DND-41 (cell line): ENCODE measurements at regions not wholly inside any gene's neighbourhood (a gene's known extent, or its start where the extent isn't known, plus 50 kb on each side); places are given as distances from the start of the nearest gene placed in this dataset.

Experiments
- ATAC-seq: fragments of 200-7000 bp; cut with Tn5 transposase; 3 replicates; pipeline ENCODE4 v1.9.1; 2021; ENCODE audit warnings: low read depth; ENCODE audit not compliant: insufficient read depth
- DNase-seq: peaks from one replicate; pipeline ENCODE4 v3.0.0-alpha.2; 2020
- H2AFZ ChIP-seq: 2 replicates; pipeline ENCODE4 v1.6.0; 2012; ENCODE audit warnings: low read depth, low read length
- H3K27ac ChIP-seq: 2 replicates; pipeline ENCODE4 v1.5.1; 2012; ENCODE audit warnings: low read length, inconsistent platforms
- H3K27me3 ChIP-seq: fragments of 200-600 bp; sonication (generic); 2 replicates; pipeline ENCODE4 v1.6.0; 2012; ENCODE audit warnings: low read length, mild to moderate bottlenecking, inconsistent platforms; ENCODE audit not compliant: insufficient read depth, poor library complexity
- H3K36me3 ChIP-seq: 2 replicates; pipeline ENCODE4 v1.5.1; 2012; ENCODE audit warnings: low read length, inconsistent platforms; ENCODE audit not compliant: insufficient read depth
- H3K4me1 ChIP-seq: 2 replicates; pipeline ENCODE4 v1.5.1; 2012; ENCODE audit warnings: mild to moderate bottlenecking, low read length; ENCODE audit not compliant: insufficient read depth
- H3K4me2 ChIP-seq: 2 replicates; pipeline ENCODE4 v1.6.0; 2012; ENCODE audit warnings: mild to moderate bottlenecking, moderate library complexity, low read length, inconsistent platforms; ENCODE audit not compliant: insufficient read depth
- H3K4me3 ChIP-seq, 2 experiments: fragments of 200-600 bp in 1 of 2; shearing (Covaris generic) in 1 of 2; 2 replicates each; pipeline ENCODE4 v1.5.1; 2012 to 2016; ENCODE audit warnings: inconsistent platforms in 2 of 2, low read length in 2 of 2, mild to moderate bottlenecking in 2 of 2, low read depth in 1 of 2, moderate library complexity in 1 of 2
- H3K79me2 ChIP-seq: 2 replicates; pipeline ENCODE4 v1.6.0; 2012; ENCODE audit warnings: low read length, inconsistent platforms; ENCODE audit not compliant: insufficient read depth
- H3K9ac ChIP-seq: 2 replicates; pipeline ENCODE4 v1.6.0; 2012; ENCODE audit warnings: low read depth, mild to moderate bottlenecking, inconsistent platforms, low read length, moderate library complexity
- H3K9me3 ChIP-seq: 2 replicates; pipeline ENCODE4 v1.5.1; 2012; ENCODE audit warnings: low read length, moderate library complexity, mild to moderate bottlenecking, inconsistent platforms; ENCODE audit not compliant: insufficient read depth, severe bottlenecking
- H4K20me1 ChIP-seq: 2 replicates; pipeline ENCODE4 v1.6.0; 2012; ENCODE audit warnings: low read length; ENCODE audit not compliant: insufficient read depth
- CTCF ChIP-seq: IDR thresholded peaks from 2 replicates; pipeline ENCODE4 v1.5.1; 2012; ENCODE audit warnings: borderline replicate concordance, low read length, moderate library complexity, mild to moderate bottlenecking; ENCODE audit not compliant: poor library complexity, severe bottlenecking; ENCODE audit errors: extremely low read depth
- EZH2 ChIP-seq: IDR thresholded peaks from 3 replicates; pipeline ENCODE4 v1.6.1; 2012; ENCODE audit warnings: borderline replicate concordance, low read depth, mild to moderate bottlenecking, moderate library complexity, low read length, inconsistent platforms; ENCODE audit not compliant: severe bottlenecking

GRCh38 chr7:93779115-93779514, 111.4 kb downstream of the TFPI2 start:
- no peak overlapping the region for H3K9ac ChIP-seq
- no peaks in the 10 kb centered on the region for H3K9me3 ChIP-seq
- TF ChIP-seq EZH2 (no peak), CTCF (no peak)
- no peak overlapping the region for H3K4me2 ChIP-seq
- no peaks in the 10 kb centered on the region for H4K20me1 ChIP-seq
- no peaks in the 10 kb centered on the region for H3K79me2 ChIP-seq
- DNase-seq (no peak), ATAC-seq (no peak)
- H3K36me3 ChIP-seq: no peaks in the 10 kb centered on the region
- no peak overlapping the region for H2AFZ ChIP-seq
- H3K4me3 ChIP-seq: no peak overlapping the region
- no peaks in the 10 kb centered on the region for H3K4me1 ChIP-seq
- H3K27ac ChIP-seq: no peak overlapping the region
- peaks cover 6% of the 10 kb centered on the region for H3K27me3 ChIP-seq

GRCh38 chr7:93778384-93778783, 112.2 kb downstream of the TFPI2 start:
- DNase-seq (no peak), ATAC-seq (no peak)
- Histone ChIP-seq H3K79me2 (no peaks in the 10 kb centered on the region), H3K9ac (no peak overlapping the region), H4K20me1 (no peaks in the 10 kb centered on the region), H3K27me3 (peaks cover 6% of the 10 kb centered on the region), H3K9me3 (no peaks in the 10 kb centered on the region), H3K36me3 (no peaks in the 10 kb centered on the region), H3K4me3 (no peak overlapping the region), H3K4me1 (no peaks in the 10 kb centered on the region), H3K4me2 (no peak overlapping the region), H2AFZ (no peak overlapping the region), H3K27ac (no peak overlapping the region)
- TF ChIP-seq EZH2 (no peak), CTCF (no peak)

- H3K36me3 ChIP-seq: no peaks in the 10 kb centered on the region
- no peaks in the 10 kb centered on the region for H4K20me1 ChIP-seq
- no peak for DNase-seq
- no peak overlapping the region for H3K4me2 ChIP-seq
- no peak overlapping the region for H3K27ac ChIP-seq
- no peak for TF ChIP-seq CTCF
- TF ChIP-seq EZH2: no peak
- no peaks in the 10 kb centered on the region for H3K4me1 ChIP-seq
- no peak overlapping the region for H3K9ac ChIP-seq
- no peaks in the 10 kb centered on the region for H3K79me2 ChIP-seq
- no peak overlapping the region for H3K4me3 ChIP-seq
- H3K27me3 ChIP-seq: peaks cover 6% of the 10 kb centered on the region
- H3K9me3 ChIP-seq: no peaks in the 10 kb centered on the region
- no peak for ATAC-seq
- no peak overlapping the region for H2AFZ ChIP-seq
These were observed 117.1 kb downstream of the TFPI2 start for GRCh38 chr7:93773446-93773845.

GRCh38 chr7:93765475-93765874, 125.1 kb downstream of the TFPI2 start:
- Histone ChIP-seq H3K4me3 (no peak overlapping the region), H4K20me1 (no peaks in the 10 kb centered on the region), H2AFZ (no peak overlapping the region), H3K27me3 (no peaks in the 10 kb centered on the region), H3K4me1 (no peaks in the 10 kb centered on the region), H3K9ac (no peak overlapping the region), H3K27ac (no peak overlapping the region), H3K79me2 (no peaks in the 10 kb centered on the region), H3K36me3 (no peaks in the 10 kb centered on the region), H3K4me2 (no peak overlapping the region), H3K9me3 (no peaks in the 10 kb centered on the region)
- ATAC-seq (no peak), DNase-seq (no peak)
- TF ChIP-seq EZH2 (no peak), CTCF (no peak)
